Astrocyte (in vitro differentiated cells and primary cell): ENCODE measurements at regions not wholly inside any gene's neighbourhood (a gene's known extent, or its start where the extent isn't known, plus 50 kb on each side); places are given as distances from the start of the nearest gene placed in this dataset.

ENCODE experiments used
- DNase-seq: peaks from one replicate; pipeline ENCODE4 v3.0.0-alpha.2; 2010; ENCODE audit warnings: low read depth
- FAIRE-seq: peaks from 2 replicates; lab custom pipeline; 2011; peaks lifted over from hg19 to GRCh38; lab: Jason Lieb, UNC
- H2AFZ ChIP-seq: 2 replicates; pipeline ENCODE4 v1.6.0; 2012; ENCODE audit warnings: low read depth, low read length, inconsistent platforms
- H3K27ac ChIP-seq: 2 replicates; pipeline ENCODE4 v1.5.1; 2011; ENCODE audit warnings: low read depth, low read length, inconsistent platforms
- H3K27me3 ChIP-seq: 2 replicates; pipeline ENCODE4 v1.6.0; 2011; ENCODE audit warnings: low read length, inconsistent platforms; ENCODE audit not compliant: insufficient read depth
- H3K36me3 ChIP-seq: 2 replicates; pipeline ENCODE4 v1.5.1; 2011; ENCODE audit warnings: low read length, inconsistent platforms; ENCODE audit not compliant: insufficient read depth
- H3K4me1 ChIP-seq: 2 replicates; pipeline ENCODE4 v1.5.1; 2011; ENCODE audit warnings: low read length, inconsistent platforms; ENCODE audit not compliant: insufficient read depth
- H3K4me2 ChIP-seq: 2 replicates; pipeline ENCODE4 v1.6.0; 2012; ENCODE audit warnings: low read length, inconsistent platforms
- H3K4me3 ChIP-seq: 2 replicates; pipeline ENCODE4 v1.5.1; 2011; ENCODE audit warnings: low read depth, mild to moderate bottlenecking, low read length, inconsistent platforms; ENCODE audit not compliant: insufficient read depth
- H3K79me2 ChIP-seq: 2 replicates; pipeline ENCODE4 v1.6.0; 2012; ENCODE audit warnings: mild to moderate bottlenecking, low read length, inconsistent platforms; ENCODE audit not compliant: insufficient read depth
- H3K9ac ChIP-seq: 2 replicates; pipeline ENCODE4 v1.6.0; 2012; ENCODE audit warnings: mild to moderate bottlenecking, low read length, inconsistent platforms
- H3K9me3 ChIP-seq: 2 replicates; pipeline ENCODE4 v1.5.1; 2012; ENCODE audit warnings: low read depth, mild to moderate bottlenecking, low read length, inconsistent platforms; ENCODE audit not compliant: insufficient read depth
- H4K20me1 ChIP-seq: 2 replicates; pipeline ENCODE4 v1.6.0; 2012; ENCODE audit warnings: low read length, inconsistent platforms; ENCODE audit not compliant: insufficient read depth
- H3K27ac Mint-ChIP-seq: one replicate; pipeline ENCODE4 v1.8.0; 2021; ENCODE audit warnings: mild to moderate bottlenecking, mixed read lengths; ENCODE audit not compliant: unreplicated experiment
- H3K27me3 Mint-ChIP-seq: one replicate; pipeline ENCODE4 v1.8.0; 2021; ENCODE audit warnings: low read depth, mixed read lengths; ENCODE audit not compliant: unreplicated experiment
- H3K36me3 Mint-ChIP-seq: one replicate; pipeline ENCODE4 v1.8.0; 2021; ENCODE audit warnings: low read depth, mixed read lengths; ENCODE audit not compliant: unreplicated experiment
- H3K4me1 Mint-ChIP-seq: one replicate; pipeline ENCODE4 v1.8.0; 2021; ENCODE audit warnings: low read depth, mixed read lengths; ENCODE audit not compliant: unreplicated experiment
- H3K4me3 Mint-ChIP-seq: one replicate; pipeline ENCODE4 v1.8.0; 2021; ENCODE audit warnings: mild to moderate bottlenecking, moderate library complexity, mixed read lengths; ENCODE audit not compliant: unreplicated experiment
- H3K9me3 Mint-ChIP-seq: one replicate; pipeline ENCODE4 v1.8.0; 2021; ENCODE audit warnings: mild to moderate bottlenecking, mixed read lengths; ENCODE audit not compliant: unreplicated experiment
- CTCF ChIP-seq: IDR thresholded peaks from 2 replicates; pipeline ENCODE4 v1.5.1; 2011; ENCODE audit warnings: low read depth, mild to moderate bottlenecking, inconsistent platforms, low read length, moderate library complexity; ENCODE audit not compliant: insufficient read depth
- EZH2 ChIP-seq: IDR thresholded peaks from 2 replicates; pipeline ENCODE4 v1.6.1; 2012; ENCODE audit warnings: mild to moderate bottlenecking, low read length, inconsistent platforms; ENCODE audit not compliant: insufficient read depth

GRCh38 chr20:50363027-50363426 lies 147.2 kb upstream of the PTPN1 start:
- Mint-ChIP-seq H3K9me3 (peaks cover 5% of the 10 kb centered on the region), H3K27me3 (peaks cover 29% of the 10 kb centered on the region), H3K4me3 (no peak overlapping the region), H3K36me3 (no peaks in the 10 kb centered on the region), H3K4me1 (peaks cover 4% of the 10 kb centered on the region), H3K27ac (no peak overlapping the region)
- no peaks in the 10 kb centered on the region for H3K9me3 ChIP-seq
- no peaks in the 10 kb centered on the region for H3K36me3 ChIP-seq
- H3K4me3 ChIP-seq = no peak overlapping the region
- H3K27ac ChIP-seq = no peak overlapping the region
- DNase-seq = no peak
- no peak overlapping the region for H3K4me2 ChIP-seq
- no peak overlapping the region for H3K9ac ChIP-seq
- H3K27me3 ChIP-seq = no peaks in the 10 kb centered on the region
- no peaks in the 10 kb centered on the region for H3K4me1 ChIP-seq
- TF ChIP-seq EZH2 (no peak), CTCF (no peak)
- no peaks in the 10 kb centered on the region for H3K79me2 ChIP-seq
- FAIRE-seq = no peak
- no peak overlapping the region for H2AFZ ChIP-seq
- H4K20me1 ChIP-seq = no peaks in the 10 kb centered on the region

DNA sequence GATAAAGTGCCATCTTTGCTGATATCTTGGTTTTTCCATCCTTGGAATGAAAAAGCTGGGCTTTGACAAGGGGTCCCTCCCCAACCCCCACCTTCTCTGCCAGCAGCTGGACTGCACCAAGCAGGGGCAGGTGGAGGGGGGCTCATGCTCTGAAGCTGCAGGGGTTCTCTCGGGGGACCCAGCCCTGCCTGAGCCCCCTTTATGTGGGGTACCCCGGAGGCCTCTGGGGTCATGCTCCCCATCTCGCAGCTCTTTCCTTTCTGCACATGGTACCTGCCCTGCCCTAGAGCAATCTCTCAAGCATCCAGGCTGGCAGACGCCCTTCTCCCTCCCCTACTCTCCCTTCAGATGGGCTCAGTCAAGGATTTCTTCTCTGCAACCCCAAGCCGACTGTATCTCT lies 146.7 kb upstream of the PTPN1 start:
- H3K27ac Mint-ChIP-seq = no peak overlapping the region
- Histone ChIP-seq H3K27ac (no peak overlapping the region), H2AFZ (no peak overlapping the region), H3K79me2 (no peaks in the 10 kb centered on the region), H3K9me3 (no peaks in the 10 kb centered on the region), H3K4me1 (no peaks in the 10 kb centered on the region), H4K20me1 (no peaks in the 10 kb centered on the region), H3K27me3 (no peaks in the 10 kb centered on the region), H3K36me3 (no peaks in the 10 kb centered on the region), H3K9ac (no peak overlapping the region), H3K4me2 (no peak overlapping the region), H3K4me3 (no peak overlapping the region)
- no peak for DNase-seq
- no peak for TF ChIP-seq EZH2
- TF ChIP-seq CTCF = no peak
- H3K36me3 Mint-ChIP-seq = no peaks in the 10 kb centered on the region
- no peak overlapping the region for H3K4me3 Mint-ChIP-seq
- peaks cover 4% of the 10 kb centered on the region for H3K4me1 Mint-ChIP-seq
- H3K27me3 Mint-ChIP-seq = peaks cover 27% of the 10 kb centered on the region
- no peak for FAIRE-seq
- H3K9me3 Mint-ChIP-seq = peaks cover 7% of the 10 kb centered on the region

DNA sequence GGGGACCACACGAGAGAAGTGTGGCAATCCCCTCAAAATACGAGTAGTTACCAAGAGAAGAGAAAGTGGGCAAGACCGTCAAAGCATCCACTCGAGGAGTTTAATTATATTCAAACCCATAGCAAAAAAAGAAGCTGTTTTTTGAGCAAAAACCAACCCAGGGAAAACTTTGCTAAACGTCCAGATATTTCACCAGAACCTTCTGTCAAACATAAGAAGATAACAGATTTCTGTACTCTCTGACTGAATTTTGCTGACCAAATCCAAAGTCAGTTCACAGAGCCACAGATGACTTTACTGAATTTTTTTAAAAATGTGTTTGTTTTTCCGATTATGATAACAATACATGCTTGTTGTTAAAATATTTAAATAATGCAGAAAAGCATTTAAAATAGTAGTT lies 145.6 kb upstream of the PTPN1 start:
- FAIRE-seq (no peak), DNase-seq (no peak)
- H3K27ac Mint-ChIP-seq = no peak overlapping the region
- Histone ChIP-seq H3K27ac (no peak overlapping the region), H3K9ac (no peak overlapping the region), H3K4me2 (no peak overlapping the region), H3K79me2 (no peaks in the 10 kb centered on the region), H3K4me1 (no peaks in the 10 kb centered on the region), H3K4me3 (no peak overlapping the region), H2AFZ (no peak overlapping the region), H4K20me1 (no peaks in the 10 kb centered on the region), H3K36me3 (no peaks in the 10 kb centered on the region), H3K27me3 (no peaks in the 10 kb centered on the region), H3K9me3 (no peaks in the 10 kb centered on the region)
- no peak overlapping the region for H3K4me3 Mint-ChIP-seq
- peaks cover 22% of the 10 kb centered on the region for H3K27me3 Mint-ChIP-seq
- H3K36me3 Mint-ChIP-seq = no peaks in the 10 kb centered on the region
- H3K4me1 Mint-ChIP-seq = peaks cover 2% of the 10 kb centered on the region
- TF ChIP-seq EZH2 (no peak), CTCF (no peak)
- H3K9me3 Mint-ChIP-seq = peaks cover 10% of the 10 kb centered on the region
